IMR-90 (cell line): ENCODE measurements at regions not wholly inside any gene's neighbourhood (a gene's known extent, or its start where the extent isn't known, plus 50 kb on each side); places are given as distances from the start of the nearest gene placed in this dataset.

Experiments
- BHLHE40 ChIP-seq: fragments of 150-350 bp; IDR thresholded peaks from 2 replicates; pipeline ENCODE4 v1.6.1; 2016; ENCODE audit warnings: mild to moderate bottlenecking, low read depth, low read length
- CEBPB ChIP-seq: IDR thresholded peaks from 2 replicates; pipeline ENCODE4 v1.6.1; 2012; ENCODE audit warnings: low read depth, low read length, improper control_type of control experiment
- CTCF ChIP-seq: conservative IDR thresholded peaks from 2 replicates; pipeline ENCODE4 v1.5.1; 2012; ENCODE audit warnings: mild to moderate bottlenecking, low read depth, low read length, improper control_type of control experiment
- FOS ChIP-seq: fragments of 150-350 bp; IDR thresholded peaks from 2 replicates; pipeline ENCODE4 v1.6.1; 2016; ENCODE audit warnings: low read depth, low read length
- NFE2L2 ChIP-seq: fragments of 150-350 bp; IDR thresholded peaks from 2 replicates; pipeline ENCODE4 v1.6.1; 2016; ENCODE audit warnings: low read depth, mild to moderate bottlenecking, low read length
- POLR2A ChIP-seq: IDR thresholded peaks from 2 replicates; pipeline ENCODE4 v1.6.1; 2012; ENCODE audit warnings: mild to moderate bottlenecking, low read depth, low read length

GRCh38 chr5:159774476-159775031, 141.7 kb upstream of the ADRA1B start:
- no peak for TF ChIP-seq CTCF
- TF ChIP-seq POLR2A: no peak
- TF ChIP-seq NFE2L2: no peak
- TF ChIP-seq BHLHE40: no peak
- no peak for TF ChIP-seq CEBPB
- TF ChIP-seq FOS: no peak
